HG02759 (cell line): ENCODE measurements at regions not wholly inside any gene's neighbourhood (a gene's known extent, or its start where the extent isn't known, plus 50 kb on each side); places are given as distances from the start of the nearest gene placed in this dataset.
"Not testable (repeated sequence)": the region's sequence is repeated elsewhere in the genome, so short reads cannot be mapped to it uniquely, and the experiment has no call there.

Experiments used
- ATAC-seq: cut with Tn5 transposase; IDR thresholded peaks from one replicate; pipeline ENCODE4 v1.9.1; 2021; ENCODE audit warnings: mild to moderate bottlenecking, moderate library complexity; ENCODE audit not compliant: unreplicated experiment

DNA sequence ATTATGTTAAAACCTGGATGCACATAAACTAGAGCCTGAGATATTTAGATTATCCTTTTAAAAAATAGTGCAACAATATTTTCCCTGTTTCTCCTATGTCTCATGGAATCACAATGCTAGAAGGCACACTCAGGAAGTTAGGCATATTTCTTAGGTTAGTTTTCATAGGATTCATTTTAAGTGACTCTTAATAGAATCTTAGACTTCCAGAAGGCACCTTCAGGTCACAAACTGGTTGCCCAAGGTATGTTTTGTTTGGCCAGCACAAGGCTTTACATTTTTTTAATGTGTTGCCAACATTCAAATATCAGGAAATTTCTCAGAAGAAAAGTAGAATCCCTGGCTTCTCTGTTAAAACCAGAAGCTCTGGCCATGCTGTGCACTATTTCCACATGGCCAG is 129.3 kb downstream of the LNPK start:
- no peak for ATAC-seq

DNA sequence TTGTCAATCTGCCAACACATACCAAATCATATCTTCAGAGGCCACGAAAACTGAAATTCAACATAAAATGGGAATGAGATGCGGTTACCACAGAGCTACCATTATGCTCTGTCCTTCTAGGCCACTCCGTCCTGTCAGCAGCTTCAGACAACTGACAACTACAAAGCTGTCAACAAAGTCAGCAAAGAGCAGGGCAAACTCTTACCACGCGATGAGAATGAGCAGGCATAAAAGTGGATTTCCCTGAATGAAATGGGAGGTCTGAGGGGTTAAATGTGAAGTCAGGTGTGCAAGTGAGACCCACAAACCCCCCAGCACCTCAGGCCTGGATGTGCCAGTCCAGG is 130.1 kb downstream of the LNPK start:
- no peak for ATAC-seq

GRCh38 chr2:175871331-175872004 is 130.6 kb downstream of the LNPK start:
- ATAC-seq: no peak

DNA sequence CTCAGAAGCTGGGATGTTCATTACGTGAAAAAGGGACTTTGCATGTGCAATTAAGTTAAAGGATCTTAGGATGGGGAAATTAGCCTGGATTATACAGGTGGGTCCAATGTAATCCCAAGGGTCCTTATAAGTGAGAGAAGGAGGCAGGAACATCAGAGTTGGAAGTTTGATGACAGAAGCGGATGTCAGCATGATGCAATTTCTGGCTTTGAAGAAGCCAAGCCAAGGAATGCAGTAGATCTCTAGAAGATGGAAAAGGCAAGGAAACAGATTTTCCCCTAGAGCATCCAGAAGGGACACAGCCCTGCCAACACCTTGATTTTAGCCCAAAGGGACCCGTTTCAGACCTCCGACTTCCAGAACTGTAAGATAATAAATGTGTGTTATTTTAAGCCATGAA is 136.4 kb downstream of the LNPK start:
- ATAC-seq: no peak

DNA sequence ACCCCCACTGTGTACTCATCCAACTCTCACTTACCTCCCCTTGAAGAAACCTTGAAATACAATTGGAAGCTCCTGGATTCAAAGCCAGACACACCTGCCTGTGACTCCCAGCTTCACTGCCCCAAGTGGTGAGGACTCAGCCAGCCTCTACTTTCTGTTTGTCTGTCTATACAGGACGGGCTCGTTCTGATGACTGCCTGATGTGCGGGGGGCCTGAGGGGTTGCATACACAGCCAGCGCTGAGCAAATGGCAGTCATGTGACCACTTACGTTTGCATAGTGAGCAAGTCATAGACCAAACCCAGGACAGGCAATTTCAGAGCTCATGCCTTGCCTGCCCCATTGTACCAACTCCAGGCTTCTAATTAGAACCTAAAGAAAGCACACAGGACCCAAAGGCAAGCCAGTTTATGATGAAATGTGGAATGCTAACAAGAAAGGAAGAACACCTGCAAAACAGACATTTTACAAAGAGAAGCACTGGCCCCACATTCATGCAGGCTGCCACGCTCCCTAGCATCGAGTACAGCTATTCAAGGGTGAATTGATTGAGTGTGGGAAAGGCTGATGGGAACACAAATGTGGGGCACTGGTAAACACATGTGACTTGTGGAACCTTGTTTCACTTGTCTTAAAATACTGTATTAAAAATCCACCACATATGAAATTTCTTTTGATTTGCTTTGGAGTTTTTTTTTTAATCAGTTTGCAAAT is 137.8 kb downstream of the LNPK start:
- no peak for ATAC-seq

GRCh38 chr2:175861958-175862357 is 140.1 kb downstream of the LNPK start:
- ATAC-seq: no peak

DNA sequence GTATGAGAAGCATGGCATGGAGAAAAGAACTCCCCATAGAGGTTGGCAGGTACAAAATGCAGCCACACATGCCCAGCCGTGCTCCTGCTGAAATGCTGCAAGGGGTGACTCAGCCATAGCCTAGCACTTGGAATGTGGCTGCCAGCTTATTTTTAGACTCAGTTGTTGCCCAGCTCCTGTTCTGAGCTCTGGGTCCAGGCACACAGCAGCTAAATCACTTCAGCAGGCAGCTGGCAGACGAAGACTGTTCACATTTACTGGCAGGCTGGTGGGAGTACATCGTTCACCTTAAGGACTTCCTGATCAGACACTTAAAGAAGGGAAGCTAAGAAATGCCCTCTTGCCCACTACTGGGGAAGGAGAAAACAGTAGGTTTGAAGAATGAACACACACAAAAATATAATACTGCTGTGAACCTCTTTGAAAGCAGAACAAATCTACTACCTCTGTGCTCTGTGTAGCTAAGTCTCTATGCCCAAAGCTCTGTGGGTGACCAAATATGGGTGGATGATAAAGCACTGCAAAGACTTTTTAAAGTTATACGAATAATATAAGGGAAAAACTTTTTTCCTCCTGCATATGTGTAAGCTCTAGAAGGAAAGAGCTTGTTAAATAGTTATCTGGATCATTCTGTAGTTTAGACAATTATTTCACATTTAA is 146.1 kb downstream of the LNPK start:
- ATAC-seq: no peak

DNA sequence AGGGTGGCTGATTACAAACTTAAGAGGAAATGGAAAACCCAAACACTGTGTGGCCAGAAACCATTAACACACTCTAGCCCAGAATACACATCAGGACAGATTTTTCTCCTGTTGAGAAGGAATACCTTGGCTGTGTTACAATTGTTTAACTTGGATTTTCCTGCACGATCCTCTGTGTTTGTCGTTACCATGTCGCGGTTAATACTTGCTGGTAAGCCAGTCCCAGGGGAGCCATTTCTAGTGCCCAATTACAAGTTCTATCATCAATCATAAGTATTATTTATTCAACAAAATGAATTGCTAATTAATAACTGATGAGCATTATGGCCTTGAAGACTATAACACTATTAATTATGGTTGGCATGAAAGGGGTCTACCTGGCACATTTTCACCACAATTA is 146.8 kb downstream of the LNPK start:
- ATAC-seq: no peak

GRCh38 chr2:175854665-175855064 is 147.4 kb downstream of the LNPK start:
- ATAC-seq: no peak

DNA sequence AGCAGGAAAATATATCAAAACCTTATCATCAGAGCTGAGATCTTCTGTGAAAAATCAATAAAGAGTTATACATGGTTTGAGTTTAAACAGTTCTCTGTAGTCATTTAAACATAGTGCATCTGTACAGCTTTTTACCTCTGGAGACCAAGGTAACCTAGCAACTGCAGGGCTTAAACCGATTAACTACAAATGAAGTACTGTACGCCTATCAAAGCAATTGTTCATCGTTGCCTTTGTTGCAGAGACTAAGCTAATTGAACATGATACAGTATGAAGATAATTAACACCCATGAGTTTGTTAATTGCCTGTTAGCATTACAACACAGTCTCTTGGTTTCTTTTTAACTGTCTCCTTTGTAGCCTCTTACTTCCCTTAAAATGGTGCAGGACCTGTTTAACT is 147.9 kb downstream of the LNPK start:
- ATAC-seq: no peak

- no peak for ATAC-seq
Measured at GRCh38 chr2:175853616-175853890, 148.5 kb downstream of the LNPK start.

GRCh38 chr2:175852879-175853615 is 149.0 kb downstream of the LNPK start:
- no peak for ATAC-seq

DNA sequence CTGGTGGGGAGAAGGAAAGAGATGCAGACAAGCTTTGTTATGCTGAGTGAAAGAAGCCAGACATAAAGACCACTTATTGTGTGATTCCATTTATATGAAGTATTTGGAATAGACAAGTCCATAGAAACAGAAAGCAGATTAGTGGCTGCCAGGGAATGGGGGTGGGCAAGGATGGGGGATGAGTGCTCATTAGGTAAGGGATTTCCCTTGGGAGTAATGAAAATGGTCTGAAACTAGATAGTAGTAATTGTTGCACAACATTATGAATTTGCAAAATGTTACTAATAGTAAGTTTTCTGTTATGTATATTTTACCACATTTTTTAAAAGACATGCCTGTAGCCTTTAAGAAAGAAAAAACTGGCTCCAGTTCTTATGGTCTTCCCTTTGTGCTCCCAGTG is 154.9 kb downstream of the LNPK start:
- ATAC-seq: no peak

DNA sequence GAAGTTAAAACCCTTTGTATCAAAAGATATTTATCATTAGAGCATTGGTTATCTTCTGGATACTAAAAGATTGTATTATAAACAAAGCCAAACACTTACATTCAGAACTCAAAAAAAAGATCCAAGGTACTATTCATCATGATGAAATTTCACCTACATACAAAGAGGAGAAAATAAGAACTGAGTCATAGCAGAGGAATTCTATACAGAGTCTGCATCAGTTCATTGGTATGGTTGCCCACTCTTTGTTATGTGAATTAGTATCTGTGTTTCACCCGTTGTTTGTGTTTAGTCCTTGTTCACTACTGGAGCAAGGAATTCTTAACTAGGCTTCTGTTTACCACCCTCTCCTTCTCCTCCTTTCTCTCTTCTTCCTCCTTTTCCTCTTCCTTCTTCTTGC is 157.9 kb downstream of the LNPK start:
- ATAC-seq: no peak

GRCh38 chr2:175843625-175844024 is 158.4 kb downstream of the LNPK start:
- no peak for ATAC-seq

GRCh38 chr2:175842996-175843395 is 159.1 kb downstream of the LNPK start:
- no peak for ATAC-seq

DNA sequence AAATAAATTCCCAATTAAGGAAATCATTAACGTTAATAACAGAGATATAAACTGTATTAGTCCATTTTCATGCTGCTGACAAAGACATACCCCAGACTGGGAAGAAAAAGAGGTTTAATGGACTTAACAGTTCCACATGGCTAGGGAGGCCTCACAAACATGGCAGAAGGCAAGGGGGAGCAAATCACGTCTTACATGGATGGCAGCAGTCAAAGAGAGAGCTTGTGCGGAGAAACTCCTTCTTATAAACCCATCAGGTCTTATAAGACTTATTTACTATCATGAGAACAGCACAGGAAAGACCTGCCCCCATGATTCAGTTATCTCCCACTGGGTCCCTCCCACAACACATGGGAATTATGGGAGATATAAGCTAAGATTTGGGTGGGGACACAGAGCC is 161.3 kb downstream of the LNPK start:
- not testable (repeated sequence) for ATAC-seq

- ATAC-seq: no peak
Measured at GRCh38 chr2:175840256-175840655, 161.8 kb downstream of the LNPK start.

DNA sequence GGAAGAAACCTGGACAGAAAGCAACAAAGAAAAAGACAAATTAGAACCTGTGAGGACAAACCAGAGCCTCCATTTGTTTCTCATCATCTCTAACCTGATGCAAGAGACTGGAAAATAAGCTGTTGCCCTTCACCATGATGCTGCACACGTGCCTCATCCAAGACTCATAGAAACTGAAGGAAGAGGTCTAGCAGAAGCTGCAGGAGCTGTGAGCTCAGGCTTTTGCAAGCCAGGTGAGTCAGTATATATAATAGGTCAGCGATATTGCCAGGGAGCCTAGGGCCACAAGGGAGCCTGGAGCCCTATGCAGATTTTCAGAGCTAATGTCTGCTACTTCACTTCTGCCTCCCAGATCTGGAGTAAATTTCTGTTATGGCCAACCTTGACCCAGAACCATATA is 163.1 kb downstream of the LNPK start:
- no peak for ATAC-seq

GRCh38 chr2:175837046-175837445 is 165.0 kb downstream of the LNPK start:
- ATAC-seq: no peak

GRCh38 chr2:175836361-175836760 is 165.7 kb downstream of the LNPK start:
- ATAC-seq: no peak

- ATAC-seq: no peak
Measured at GRCh38 chr2:175834477-175834876, 167.6 kb downstream of the LNPK start.
